Epithelial cell of esophagus (primary cell): ENCODE measurements at regions not wholly inside any gene's neighbourhood (a gene's known extent, or its start where the extent isn't known, plus 50 kb on each side); places are given as distances from the start of the nearest gene placed in this dataset.

Source experiments
- DNase-seq: peaks from one replicate; pipeline ENCODE4 v3.0.0; 2010; ENCODE audit warnings: low read depth
- H3K4me3 ChIP-seq: 2 replicates; pipeline ENCODE4 v1.5.1; 2011; ENCODE audit warnings: mild to moderate bottlenecking, low read length, control low read depth
- TF ChIP-seq, protein P1 (sequence below): IDR thresholded peaks from 2 replicates; pipeline ENCODE4 v1.5.1; 2011; ENCODE audit warnings: low read depth, mild to moderate bottlenecking, low read length, control low read depth, inconsistent platforms; ENCODE audit not compliant: insufficient read depth; ENCODE audit errors: missing control alignments

DNA sequence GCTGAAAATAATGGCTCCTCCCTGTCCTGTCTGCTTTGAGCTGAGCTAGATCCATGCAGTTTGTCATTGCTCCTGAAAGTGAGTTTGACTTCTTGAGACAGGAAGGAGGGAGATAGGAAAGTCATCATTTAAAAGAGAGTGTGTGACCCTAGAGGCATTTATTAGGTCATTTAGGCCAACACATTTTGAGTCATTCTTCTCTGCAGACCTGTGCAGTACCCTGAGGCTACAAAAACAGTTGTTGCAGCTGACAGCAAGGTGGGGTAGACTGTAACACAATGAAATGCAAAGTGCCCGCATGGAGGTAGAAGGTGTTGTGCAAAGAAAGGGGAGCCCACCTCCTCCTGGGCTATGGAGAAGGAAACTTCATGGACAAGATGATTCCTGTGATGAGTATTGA, 102.8 kb upstream of the PFN2 start:
- TF ChIP-seq, protein P1, sequence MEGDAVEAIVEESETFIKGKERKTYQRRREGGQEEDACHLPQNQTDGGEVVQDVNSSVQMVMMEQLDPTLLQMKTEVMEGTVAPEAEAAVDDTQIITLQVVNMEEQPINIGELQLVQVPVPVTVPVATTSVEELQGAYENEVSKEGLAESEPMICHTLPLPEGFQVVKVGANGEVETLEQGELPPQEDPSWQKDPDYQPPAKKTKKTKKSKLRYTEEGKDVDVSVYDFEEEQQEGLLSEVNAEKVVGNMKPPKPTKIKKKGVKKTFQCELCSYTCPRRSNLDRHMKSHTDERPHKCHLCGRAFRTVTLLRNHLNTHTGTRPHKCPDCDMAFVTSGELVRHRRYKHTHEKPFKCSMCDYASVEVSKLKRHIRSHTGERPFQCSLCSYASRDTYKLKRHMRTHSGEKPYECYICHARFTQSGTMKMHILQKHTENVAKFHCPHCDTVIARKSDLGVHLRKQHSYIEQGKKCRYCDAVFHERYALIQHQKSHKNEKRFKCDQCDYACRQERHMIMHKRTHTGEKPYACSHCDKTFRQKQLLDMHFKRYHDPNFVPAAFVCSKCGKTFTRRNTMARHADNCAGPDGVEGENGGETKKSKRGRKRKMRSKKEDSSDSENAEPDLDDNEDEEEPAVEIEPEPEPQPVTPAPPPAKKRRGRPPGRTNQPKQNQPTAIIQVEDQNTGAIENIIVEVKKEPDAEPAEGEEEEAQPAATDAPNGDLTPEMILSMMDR, result no peak
- peak; percentile 85 for DNase-seq
- no peak overlapping the region for H3K4me3 ChIP-seq

- TF ChIP-seq, protein P1, result no peak
- no peak for DNase-seq
- no peak overlapping the region for H3K4me3 ChIP-seq
Observed at GRCh38 chr3:150073031-150073430, 102.3 kb upstream of the PFN2 start.

DNA sequence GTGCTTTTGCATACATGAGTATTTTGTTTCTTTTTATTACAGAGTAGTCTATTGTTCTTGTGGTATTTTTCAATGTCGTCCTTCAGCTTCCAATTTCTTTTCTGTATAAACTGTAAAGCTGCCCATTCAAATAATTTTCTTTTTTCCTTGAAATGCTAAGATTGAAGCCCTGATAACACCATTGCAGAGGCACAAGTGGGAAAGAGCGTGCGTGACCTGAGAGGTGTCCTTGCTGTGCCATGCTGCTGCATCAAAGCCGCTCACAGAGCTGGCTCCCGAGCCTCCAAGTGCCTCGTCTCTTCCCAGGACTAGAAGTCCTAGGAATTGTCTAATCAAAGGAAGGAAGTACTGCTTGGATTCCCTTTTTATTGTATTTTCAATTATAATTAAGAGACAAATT, 101.9 kb upstream of the PFN2 start:
- no peak overlapping the region for H3K4me3 ChIP-seq
- TF ChIP-seq, protein P1, result no peak
- DNase-seq, result no peak

DNA sequence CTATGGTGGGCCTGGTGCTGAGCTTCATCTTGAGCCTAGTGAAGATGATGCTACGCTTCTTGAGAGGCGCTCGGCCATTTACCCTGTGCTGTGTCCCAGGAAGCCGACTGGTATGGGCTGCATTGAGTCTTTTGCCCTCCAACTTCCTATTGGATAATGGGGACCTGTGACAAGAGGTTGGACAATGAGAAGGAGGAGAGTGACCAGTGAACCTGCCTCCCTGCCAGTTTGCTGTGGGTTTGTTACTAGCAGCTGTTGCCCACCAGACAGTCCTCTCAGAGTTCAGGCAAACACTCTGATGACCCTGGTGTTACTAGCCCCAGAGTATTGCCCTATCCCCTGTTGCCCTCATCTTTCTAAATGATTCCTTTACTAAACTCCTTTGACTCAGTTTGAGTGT, 99.6 kb upstream of the PFN2 start:
- no peak for DNase-seq
- no peak overlapping the region for H3K4me3 ChIP-seq
- TF ChIP-seq, protein P1, result no peak

DNA sequence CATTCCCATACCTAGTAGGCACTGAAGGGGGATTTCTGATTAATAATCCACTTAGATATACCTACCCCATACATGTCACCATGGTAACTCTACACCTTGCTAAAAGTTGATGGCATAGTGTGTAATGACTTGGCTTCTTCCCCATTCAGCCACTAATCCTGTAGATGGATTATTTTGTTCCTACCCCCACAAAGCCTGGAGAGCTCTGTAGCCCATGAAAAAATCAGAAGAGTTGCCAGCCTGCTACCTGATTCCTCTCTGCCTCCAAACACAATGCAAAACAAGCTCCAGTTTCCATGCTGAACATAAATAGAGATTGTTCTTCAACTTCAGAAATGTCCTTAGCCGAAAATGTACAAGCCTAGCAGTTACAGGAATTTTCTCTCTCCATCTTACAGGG, 98.9 kb upstream of the PFN2 start:
- TF ChIP-seq, protein P1, result no peak
- DNase-seq, result no peak
- H3K4me3 ChIP-seq, result no peak overlapping the region

- no peak for DNase-seq
- H3K4me3 ChIP-seq, result no peak overlapping the region
- TF ChIP-seq, protein P1, result no peak
Observed at GRCh38 chr3:150069154-150069527, 98.4 kb upstream of the PFN2 start.

DNA sequence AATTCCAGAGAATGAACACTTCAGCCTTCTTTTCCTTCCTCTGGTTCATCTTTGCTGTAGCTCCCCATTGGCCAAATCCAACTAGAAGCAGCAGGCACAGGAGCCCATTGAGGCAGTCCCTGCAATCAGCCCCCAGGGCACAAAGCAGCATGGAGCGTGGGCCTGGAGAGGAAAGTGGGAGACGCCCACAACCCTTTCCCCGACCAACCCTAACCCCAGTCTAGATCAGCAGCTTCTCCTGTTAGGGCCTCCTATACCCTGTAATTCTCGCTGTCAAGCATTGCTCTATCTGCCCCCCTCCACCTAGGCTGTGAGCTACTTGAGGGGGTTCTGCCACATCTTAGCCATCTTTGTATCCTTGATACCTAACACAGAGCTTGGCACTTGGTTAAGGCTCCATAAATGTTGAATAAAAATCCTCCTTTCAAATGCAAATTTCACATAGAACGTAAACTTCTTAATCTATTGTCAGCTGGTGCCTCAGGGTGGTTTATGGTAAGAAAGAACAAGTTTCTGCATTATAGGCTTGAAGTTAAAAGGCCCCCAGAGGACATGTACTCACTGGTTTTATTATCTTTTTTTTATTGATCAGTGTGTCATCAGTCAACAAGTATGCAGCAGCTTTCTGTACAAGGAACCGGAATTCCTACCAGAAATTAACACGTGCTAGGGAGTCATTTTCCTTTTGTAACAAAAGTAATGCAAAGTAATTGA, 97.9 kb upstream of the PFN2 start:
- TF ChIP-seq, protein P1, result no peak
- no peak for DNase-seq
- no peak overlapping the region for H3K4me3 ChIP-seq
